ENCODE measurements at regions not wholly inside any gene's neighbourhood (a gene's known extent, or its start where the extent isn't known, plus 50 kb on each side); places are given as distances from the start of the nearest gene placed in this dataset.
"Not testable (repeated sequence)": the region's sequence is repeated elsewhere in the genome, so short reads cannot be mapped to it uniquely, and the experiment has no call there.

GRCh38 chr6:67129780-67130179, 1422.8 kb upstream of the EYS start:
- no peak overlapping the region for H3K4me3 ChIP-seq (ENCODE audit: low read depth, low read length)
- H3K9ac ChIP-seq (ENCODE audit: low read depth, low read length), result no peak overlapping the region
- H3K4me1 ChIP-seq (ENCODE audit: control insufficient read depth, insufficient read depth, low read length), result no peaks in the 10 kb centered on the region
- H3K36me3 ChIP-seq (ENCODE audit: control insufficient read depth, insufficient read depth, low read length), result no peaks in the 10 kb centered on the region
- no peaks in the 10 kb centered on the region for H3K9me3 ChIP-seq (ENCODE audit: control insufficient read depth, insufficient read depth, low read length)
- no peak overlapping the region for H3K27ac ChIP-seq (ENCODE audit: low read depth, low read length)
- H3K27me3 ChIP-seq (ENCODE audit: control insufficient read depth, insufficient read depth, low read length), result no peaks in the 10 kb centered on the region

GRCh38 chr6:67127041-67127440, 1420.0 kb upstream of the EYS start:
- no peak overlapping the region for H3K27ac ChIP-seq (ENCODE audit: low read depth, low read length)
- H3K4me1 ChIP-seq (ENCODE audit: control insufficient read depth, insufficient read depth, low read length), result no peaks in the 10 kb centered on the region

GRCh38 chr6:67121115-67121514, 1414.1 kb upstream of the EYS start:
- H3K27me3 ChIP-seq (ENCODE audit: control insufficient read depth, insufficient read depth, low read length), result no peaks in the 10 kb centered on the region
- H3K9me3 ChIP-seq (ENCODE audit: control insufficient read depth, insufficient read depth, low read length), result no peaks in the 10 kb centered on the region; the same call in 1 of the 2 replicates
- no peaks in the 10 kb centered on the region for H3K4me1 ChIP-seq (ENCODE audit: control insufficient read depth, insufficient read depth, low read length)
- H3K36me3 ChIP-seq (ENCODE audit: control insufficient read depth, insufficient read depth, low read length), result no peaks in the 10 kb centered on the region
- no peak overlapping the region for H3K4me3 ChIP-seq (ENCODE audit: low read depth, low read length)
- H3K9ac ChIP-seq (ENCODE audit: low read depth, low read length), result no peak overlapping the region
- H3K27ac ChIP-seq (ENCODE audit: low read depth, low read length), result no peak overlapping the region

More at GRCh38 chr6:67127041-67127440, 1420.0 kb upstream of the EYS start:
- Histone ChIP-seq H3K9me3 (ENCODE audit: control insufficient read depth, insufficient read depth, low read length) (no peaks in the 10 kb centered on the region), H3K9ac (ENCODE audit: low read depth, low read length) (no peak overlapping the region), H3K4me3 (ENCODE audit: low read depth, low read length) (no peak overlapping the region), H3K27me3 (ENCODE audit: control insufficient read depth, insufficient read depth, low read length) (no peaks in the 10 kb centered on the region), H3K36me3 (ENCODE audit: control insufficient read depth, insufficient read depth, low read length) (no peaks in the 10 kb centered on the region)

- H3K27me3 ChIP-seq (ENCODE audit: control insufficient read depth, insufficient read depth, low read length), result no peaks in the 10 kb centered on the region
- H3K27ac ChIP-seq (ENCODE audit: low read depth, low read length), result no peak overlapping the region
Observed at GRCh38 chr6:67112120-67112519, 1405.1 kb upstream of the EYS start.

GRCh38 chr6:67102743-67103142, 1395.7 kb upstream of the EYS start:
- Histone ChIP-seq H3K9me3 (ENCODE audit: control insufficient read depth, insufficient read depth, low read length) (peaks cover 11% of the 10 kb centered on the region; the same call in 1 of the 2 replicates), H3K27me3 (ENCODE audit: control insufficient read depth, insufficient read depth, low read length) (no peaks in the 10 kb centered on the region), H3K4me3 (ENCODE audit: low read depth, low read length) (no peak overlapping the region), H3K27ac (ENCODE audit: low read depth, low read length) (no peak overlapping the region), H3K9ac (ENCODE audit: low read depth, low read length) (no peak overlapping the region), H3K36me3 (ENCODE audit: control insufficient read depth, insufficient read depth, low read length) (no peaks in the 10 kb centered on the region), H3K4me1 (ENCODE audit: control insufficient read depth, insufficient read depth, low read length) (no peaks in the 10 kb centered on the region)

More at GRCh38 chr6:67112120-67112519, 1405.1 kb upstream of the EYS start:
- no peaks in the 10 kb centered on the region for H3K4me1 ChIP-seq (ENCODE audit: control insufficient read depth, insufficient read depth, low read length)
- H3K9ac ChIP-seq (ENCODE audit: low read depth, low read length), result no peak overlapping the region
- no peaks in the 10 kb centered on the region for H3K36me3 ChIP-seq (ENCODE audit: control insufficient read depth, insufficient read depth, low read length)
- H3K4me3 ChIP-seq (ENCODE audit: low read depth, low read length), result no peak overlapping the region
- H3K9me3 ChIP-seq (ENCODE audit: control insufficient read depth, insufficient read depth, low read length), result 0 out of 2 replicates have a peak, but pooled peaks cover 4% of the 10 kb centered on the region

- H3K27me3 ChIP-seq (ENCODE audit: control insufficient read depth, insufficient read depth, low read length); H3K4me3 ChIP-seq (ENCODE audit: low read depth, low read length); H3K9ac ChIP-seq (ENCODE audit: low read depth, low read length); H3K36me3 ChIP-seq (ENCODE audit: control insufficient read depth, insufficient read depth, low read length); H3K4me1 ChIP-seq (ENCODE audit: control insufficient read depth, insufficient read depth, low read length); H3K27ac ChIP-seq (ENCODE audit: low read depth, low read length): not testable (repeated sequence)
- peaks cover 15% of the 10 kb centered on the region for H3K9me3 ChIP-seq (ENCODE audit: control insufficient read depth, insufficient read depth, low read length)
Observed at GRCh38 chr6:67095618-67096226, 1388.7 kb upstream of the EYS start.

GRCh38 chr6:67094431-67094946, 1387.5 kb upstream of the EYS start:
- no peaks in the 10 kb centered on the region for H3K4me1 ChIP-seq (ENCODE audit: control insufficient read depth, insufficient read depth, low read length)
- no peak overlapping the region for H3K9ac ChIP-seq (ENCODE audit: low read depth, low read length)
- H3K9me3 ChIP-seq (ENCODE audit: control insufficient read depth, insufficient read depth, low read length), result peaks cover 15% of the 10 kb centered on the region
- no peak overlapping the region for H3K27ac ChIP-seq (ENCODE audit: low read depth, low read length)
- no peaks in the 10 kb centered on the region for H3K36me3 ChIP-seq (ENCODE audit: control insufficient read depth, insufficient read depth, low read length)
- H3K27me3 ChIP-seq (ENCODE audit: control insufficient read depth, insufficient read depth, low read length), result no peaks in the 10 kb centered on the region
- H3K4me3 ChIP-seq (ENCODE audit: low read depth, low read length), result no peak overlapping the region; the same call in 1 of the 2 replicates

- Histone ChIP-seq H3K4me1 (ENCODE audit: control insufficient read depth, insufficient read depth, low read length) (no peaks in the 10 kb centered on the region), H3K36me3 (ENCODE audit: control insufficient read depth, insufficient read depth, low read length) (no peaks in the 10 kb centered on the region), H3K27ac (ENCODE audit: low read depth, low read length) (no peak overlapping the region), H3K4me3 (ENCODE audit: low read depth, low read length) (no peak overlapping the region), H3K9me3 (ENCODE audit: control insufficient read depth, insufficient read depth, low read length) (peaks cover 4% of the 10 kb centered on the region; the same call in 1 of the 2 replicates), H3K27me3 (ENCODE audit: control insufficient read depth, insufficient read depth, low read length) (no peaks in the 10 kb centered on the region), H3K9ac (ENCODE audit: low read depth, low read length) (no peak overlapping the region)
Observed at GRCh38 chr6:67073938-67074337, 1366.9 kb upstream of the EYS start.

- H3K4me1 ChIP-seq (ENCODE audit: control insufficient read depth, insufficient read depth, low read length), result no peaks in the 10 kb centered on the region
- no peak overlapping the region for H3K9ac ChIP-seq (ENCODE audit: low read depth, low read length)
- no peaks in the 10 kb centered on the region for H3K36me3 ChIP-seq (ENCODE audit: control insufficient read depth, insufficient read depth, low read length)
- H3K27ac ChIP-seq (ENCODE audit: low read depth, low read length), result no peak overlapping the region
- no peak overlapping the region for H3K4me3 ChIP-seq (ENCODE audit: low read depth, low read length)
- no peaks in the 10 kb centered on the region for H3K27me3 ChIP-seq (ENCODE audit: control insufficient read depth, insufficient read depth, low read length)
- peaks cover 11% of the 10 kb centered on the region for H3K9me3 ChIP-seq (ENCODE audit: control insufficient read depth, insufficient read depth, low read length)
Observed at GRCh38 chr6:67068781-67069180, 1361.8 kb upstream of the EYS start.

GRCh38 chr6:67064323-67064722, 1357.3 kb upstream of the EYS start:
- Histone ChIP-seq H3K9ac (ENCODE audit: low read depth, low read length) (no peak overlapping the region), H3K36me3 (ENCODE audit: control insufficient read depth, insufficient read depth, low read length) (no peaks in the 10 kb centered on the region), H3K4me1 (ENCODE audit: control insufficient read depth, insufficient read depth, low read length) (no peaks in the 10 kb centered on the region), H3K27ac (ENCODE audit: low read depth, low read length) (no peak overlapping the region), H3K9me3 (ENCODE audit: control insufficient read depth, insufficient read depth, low read length) (peaks cover 9% of the 10 kb centered on the region), H3K4me3 (ENCODE audit: low read depth, low read length) (no peak overlapping the region), H3K27me3 (ENCODE audit: control insufficient read depth, insufficient read depth, low read length) (no peaks in the 10 kb centered on the region)

- no peaks in the 10 kb centered on the region for H3K36me3 ChIP-seq (ENCODE audit: control insufficient read depth, insufficient read depth, low read length)
- no peaks in the 10 kb centered on the region for H3K27me3 ChIP-seq (ENCODE audit: control insufficient read depth, insufficient read depth, low read length)
- no peak overlapping the region for H3K27ac ChIP-seq (ENCODE audit: low read depth, low read length)
- H3K4me1 ChIP-seq (ENCODE audit: control insufficient read depth, insufficient read depth, low read length), result no peaks in the 10 kb centered on the region
- no peaks in the 10 kb centered on the region; the same call in 1 of the 2 replicates for H3K9me3 ChIP-seq (ENCODE audit: control insufficient read depth, insufficient read depth, low read length)
- H3K9ac ChIP-seq (ENCODE audit: low read depth, low read length), result no peak overlapping the region
- no peak overlapping the region for H3K4me3 ChIP-seq (ENCODE audit: low read depth, low read length)
Observed at GRCh38 chr6:67047996-67048395, 1341.0 kb upstream of the EYS start.
